Fibroblast of mammary gland (primary cell): ENCODE measurements at regions not wholly inside any gene's neighbourhood (a gene's known extent, or its start where the extent isn't known, plus 50 kb on each side); places are given as distances from the start of the nearest gene placed in this dataset.
"Not testable (repeated sequence)": the region's sequence is repeated elsewhere in the genome, so short reads cannot be mapped to it uniquely, and the experiment has no call there.

Source experiments
- DNase-seq: peaks from one replicate; pipeline ENCODE4 v3.0.0-alpha.2; 2010; ENCODE audit warnings: low read depth
- H3K4me3 ChIP-seq: 2 replicates; pipeline ENCODE4 v1.5.1; 2011; ENCODE audit warnings: low read depth, mild to moderate bottlenecking, low read length, moderate library complexity; ENCODE audit not compliant: control insufficient read depth
- TF ChIP-seq, protein P1 (sequence below): conservative IDR thresholded peaks from 2 replicates; pipeline ENCODE4 v1.5.1; 2011; ENCODE audit warnings: low read depth, low read length, inconsistent platforms; ENCODE audit not compliant: control insufficient read depth, insufficient read depth

DNA sequence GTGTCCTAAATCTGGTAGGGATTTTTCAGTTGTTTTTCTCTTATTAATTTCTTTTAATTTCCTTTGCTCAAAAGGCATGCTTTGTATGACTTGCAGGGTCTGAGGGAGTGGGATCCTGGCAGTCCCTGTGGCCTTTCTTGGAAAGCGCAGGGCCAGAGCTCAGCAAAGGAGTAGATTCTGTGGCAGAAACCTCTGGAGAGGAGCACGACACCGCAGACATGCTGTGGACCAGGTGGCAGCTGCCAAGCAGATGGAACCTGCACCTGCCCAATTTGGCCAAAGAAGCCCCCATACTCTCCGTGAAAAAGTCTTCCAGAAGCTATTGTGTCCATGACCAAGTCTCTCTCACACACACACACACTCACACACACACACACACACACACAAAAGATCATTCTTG, 78.9 kb upstream of the FGF3 start:
- TF ChIP-seq, protein P1, sequence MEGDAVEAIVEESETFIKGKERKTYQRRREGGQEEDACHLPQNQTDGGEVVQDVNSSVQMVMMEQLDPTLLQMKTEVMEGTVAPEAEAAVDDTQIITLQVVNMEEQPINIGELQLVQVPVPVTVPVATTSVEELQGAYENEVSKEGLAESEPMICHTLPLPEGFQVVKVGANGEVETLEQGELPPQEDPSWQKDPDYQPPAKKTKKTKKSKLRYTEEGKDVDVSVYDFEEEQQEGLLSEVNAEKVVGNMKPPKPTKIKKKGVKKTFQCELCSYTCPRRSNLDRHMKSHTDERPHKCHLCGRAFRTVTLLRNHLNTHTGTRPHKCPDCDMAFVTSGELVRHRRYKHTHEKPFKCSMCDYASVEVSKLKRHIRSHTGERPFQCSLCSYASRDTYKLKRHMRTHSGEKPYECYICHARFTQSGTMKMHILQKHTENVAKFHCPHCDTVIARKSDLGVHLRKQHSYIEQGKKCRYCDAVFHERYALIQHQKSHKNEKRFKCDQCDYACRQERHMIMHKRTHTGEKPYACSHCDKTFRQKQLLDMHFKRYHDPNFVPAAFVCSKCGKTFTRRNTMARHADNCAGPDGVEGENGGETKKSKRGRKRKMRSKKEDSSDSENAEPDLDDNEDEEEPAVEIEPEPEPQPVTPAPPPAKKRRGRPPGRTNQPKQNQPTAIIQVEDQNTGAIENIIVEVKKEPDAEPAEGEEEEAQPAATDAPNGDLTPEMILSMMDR: no peak
- H3K4me3 ChIP-seq: no peak overlapping the region
- DNase-seq: no peak

DNA sequence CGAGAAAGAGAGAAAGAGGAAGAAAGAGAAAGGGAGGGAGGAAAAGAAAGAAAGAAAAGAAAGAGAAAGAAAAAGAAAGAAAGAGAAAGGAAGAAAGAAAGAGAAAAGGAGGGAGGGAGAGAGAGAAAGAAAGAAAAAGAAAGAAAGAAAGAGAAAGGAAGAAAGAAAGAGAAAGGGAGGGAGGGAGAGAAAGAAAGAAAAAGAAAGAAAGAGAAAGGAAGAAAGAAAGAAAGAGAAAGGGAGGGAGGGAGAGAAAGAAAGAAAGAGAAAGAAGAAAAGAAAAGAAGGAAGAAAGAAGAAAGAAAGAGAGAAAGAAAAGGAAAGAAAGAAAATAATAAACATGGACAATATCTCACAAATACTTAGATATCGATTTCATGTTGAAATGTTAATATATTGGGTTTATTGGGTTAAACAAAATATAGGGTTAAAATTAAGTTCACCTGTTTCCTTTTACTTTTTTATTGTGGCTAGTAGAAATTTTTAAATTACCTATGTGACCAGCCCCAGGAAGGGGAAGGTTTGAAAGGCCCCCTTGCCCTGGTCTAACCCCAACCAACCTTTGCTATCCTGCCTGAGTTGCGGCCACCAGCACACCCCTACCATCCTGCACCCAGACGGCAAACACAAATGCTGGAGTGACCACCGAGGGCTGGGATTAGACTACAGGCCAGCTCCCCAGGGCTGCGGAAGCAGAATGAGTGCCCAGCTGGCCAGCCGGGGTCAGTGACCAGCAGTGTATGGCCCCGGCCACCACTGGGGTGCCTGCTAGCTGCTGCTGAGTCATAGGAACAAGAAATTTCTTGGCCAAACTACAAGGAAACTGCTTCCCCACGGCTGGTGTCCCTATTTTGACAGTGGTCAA, 81.0 kb upstream of the FGF3 start:
- no peak for DNase-seq
- H3K4me3 ChIP-seq: no peak overlapping the region
- TF ChIP-seq, protein P1: no peak

DNA sequence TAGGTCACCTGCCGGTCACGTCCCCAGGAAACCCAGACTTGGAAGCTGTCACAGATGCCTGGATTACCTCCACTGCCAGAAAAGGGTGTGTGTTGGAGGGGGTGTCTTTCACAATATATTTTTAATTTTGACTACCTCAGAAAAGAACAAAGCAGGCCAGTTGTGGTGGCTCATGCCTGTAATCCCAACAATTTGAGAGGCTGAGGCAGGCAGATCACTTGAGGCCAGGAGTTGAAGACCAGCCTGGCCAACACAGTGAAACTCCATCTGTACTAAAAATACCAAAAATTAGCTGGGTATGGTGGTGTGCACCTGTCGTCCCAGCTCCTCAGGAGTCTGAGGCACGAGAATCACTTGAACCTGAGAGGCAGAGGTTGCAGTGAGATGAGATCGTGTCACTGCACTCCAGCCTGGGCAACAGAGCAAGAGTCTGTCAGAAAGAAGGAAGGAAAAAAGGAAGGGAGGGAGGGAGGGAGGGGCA, 81.6 kb upstream of the FGF3 start:
- H3K4me3 ChIP-seq, DNase-seq: not testable (repeated sequence)

DNA sequence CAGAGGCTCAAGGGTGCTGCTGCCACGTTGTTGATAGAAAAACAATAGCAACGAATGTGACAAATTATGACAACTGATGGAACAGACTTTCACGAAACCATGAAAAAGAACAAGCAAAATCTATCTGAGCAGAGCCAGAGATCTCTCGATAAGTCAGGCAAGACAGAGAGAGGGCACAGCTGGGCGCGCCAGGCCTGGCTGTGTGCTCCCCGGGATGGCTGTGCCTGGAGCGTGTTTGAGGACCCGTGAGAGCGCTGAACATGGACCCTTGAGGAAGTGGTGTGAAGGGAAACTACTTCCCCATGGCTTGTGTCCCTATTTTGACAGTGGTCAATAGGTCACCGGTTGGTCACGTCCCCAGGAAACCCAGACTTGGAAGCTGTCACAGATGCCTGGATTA, 83.1 kb upstream of the FGF3 start:
- TF ChIP-seq, protein P1: no peak

DNA sequence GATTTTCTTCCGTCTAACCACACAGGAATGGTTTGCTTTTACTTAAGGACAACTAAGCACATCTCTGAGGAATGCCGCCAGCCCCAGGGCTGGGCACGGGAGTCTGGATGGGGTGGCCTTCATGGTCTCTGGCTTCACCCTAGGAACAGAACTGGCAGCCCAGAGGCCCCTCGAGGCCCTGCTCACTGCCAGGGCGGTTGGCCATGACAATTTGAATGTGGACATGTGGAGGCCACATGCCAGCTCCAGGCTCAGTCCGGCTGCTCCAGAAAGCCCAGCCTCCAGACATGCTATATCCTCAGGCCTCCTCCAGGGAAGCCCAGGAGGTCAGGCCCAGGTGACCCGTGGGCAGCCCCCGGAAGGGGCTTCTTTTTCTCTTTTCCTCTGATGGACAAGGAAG, 84.0 kb upstream of the FGF3 start:
- no peak for DNase-seq
- H3K4me3 ChIP-seq: no peak overlapping the region
- TF ChIP-seq, protein P1: no peak

More for the DNA sequence above, 83.1 kb upstream of the FGF3 start:
- no peak overlapping the region for H3K4me3 ChIP-seq
- no peak for DNase-seq

DNA sequence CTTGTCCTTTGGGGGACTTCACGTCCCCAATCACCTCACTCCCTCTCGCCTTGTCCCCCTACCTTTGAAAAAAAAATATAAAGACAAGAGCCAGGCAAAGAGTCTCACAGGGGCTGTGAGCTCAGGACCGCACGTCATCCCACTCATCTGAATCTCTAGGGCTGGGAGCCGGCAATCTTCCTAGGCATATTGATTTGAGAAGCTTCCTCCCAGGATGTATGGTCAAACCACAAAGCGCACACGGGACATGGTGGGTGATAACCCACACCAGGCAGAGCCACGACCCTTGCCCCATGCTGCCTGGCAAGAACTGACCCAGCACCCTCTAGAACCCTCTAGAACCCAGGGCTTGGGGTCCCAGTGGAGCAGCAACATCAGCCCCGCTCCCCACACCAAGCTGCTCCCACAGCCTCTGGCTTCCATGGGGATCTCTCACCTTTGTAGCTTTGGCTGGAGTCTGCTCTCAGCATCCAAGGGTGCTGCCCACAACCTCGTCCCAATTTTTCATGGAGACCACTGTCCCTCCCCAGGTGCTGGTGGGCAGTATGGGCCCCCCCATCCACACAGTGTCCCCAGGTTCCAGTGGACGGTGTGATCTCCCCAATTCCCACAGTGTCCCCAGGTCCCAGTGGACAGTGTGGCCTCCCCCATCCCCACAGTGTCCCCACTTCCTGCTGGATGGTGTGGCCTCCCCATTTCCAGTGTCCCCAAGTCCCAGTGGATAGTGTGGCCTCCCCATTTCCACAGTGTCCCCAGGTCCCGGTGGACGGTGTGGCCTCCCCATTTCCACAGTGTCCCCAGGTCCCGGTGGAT, 85.2 kb upstream of the FGF3 start:
- TF ChIP-seq, protein P1: no peak
- no peak for DNase-seq
- H3K4me3 ChIP-seq: no peak overlapping the region
